ENCODE measurements at regions not wholly inside any gene's neighbourhood (a gene's known extent, or its start where the extent isn't known, plus 50 kb on each side); places are given as distances from the start of the nearest gene placed in this dataset.
"Not testable (repeated sequence)": the region's sequence is repeated elsewhere in the genome, so short reads cannot be mapped to it uniquely, and the experiment has no call there.

- ATAC-seq, result not testable (repeated sequence)
Measured at GRCh38 chr5:99404764-99405302, 476.0 kb upstream of the CHD1 start.

- not testable (repeated sequence) for ATAC-seq
Measured at GRCh38 chr5:99400571-99400970, 471.8 kb upstream of the CHD1 start.

- ATAC-seq, result no peak
Measured at GRCh38 chr5:99398976-99399375, 470.2 kb upstream of the CHD1 start.

- ATAC-seq, result no peak
Measured at GRCh38 chr5:99386406-99387077, 457.7 kb upstream of the CHD1 start.

- no peak for ATAC-seq
Measured at GRCh38 chr5:99379187-99379586, 450.4 kb upstream of the CHD1 start.

- no peak for ATAC-seq
Measured at GRCh38 chr5:99378443-99378842, 449.6 kb upstream of the CHD1 start.

GRCh38 chr5:99369797-99370593 is 441.2 kb upstream of the CHD1 start:
- ATAC-seq, result no peak

- no peak for ATAC-seq
Measured at GRCh38 chr5:99368726-99369125, 439.9 kb upstream of the CHD1 start.

- ATAC-seq, result no peak
Measured at GRCh38 chr5:99355881-99356280, 427.1 kb upstream of the CHD1 start.

DNA sequence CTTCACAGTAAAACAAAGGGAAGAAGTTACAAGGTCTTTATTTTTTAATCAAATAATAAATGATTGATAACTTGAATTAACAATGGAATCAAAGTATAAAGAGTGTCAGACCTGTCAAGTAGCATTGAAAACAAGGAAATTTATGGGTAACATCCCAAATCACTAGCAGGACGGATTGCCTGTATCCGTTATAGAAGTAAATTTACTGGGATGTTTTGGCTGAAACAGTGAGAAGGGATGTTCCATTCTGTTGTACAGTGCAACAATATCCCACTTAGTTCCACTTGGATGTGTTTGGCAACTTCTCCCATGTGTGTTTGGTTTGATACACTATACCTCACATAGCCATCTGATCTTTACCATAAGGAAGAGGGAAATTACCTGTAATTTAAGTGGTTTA is 421.0 kb upstream of the CHD1 start:
- no peak for ATAC-seq

DNA sequence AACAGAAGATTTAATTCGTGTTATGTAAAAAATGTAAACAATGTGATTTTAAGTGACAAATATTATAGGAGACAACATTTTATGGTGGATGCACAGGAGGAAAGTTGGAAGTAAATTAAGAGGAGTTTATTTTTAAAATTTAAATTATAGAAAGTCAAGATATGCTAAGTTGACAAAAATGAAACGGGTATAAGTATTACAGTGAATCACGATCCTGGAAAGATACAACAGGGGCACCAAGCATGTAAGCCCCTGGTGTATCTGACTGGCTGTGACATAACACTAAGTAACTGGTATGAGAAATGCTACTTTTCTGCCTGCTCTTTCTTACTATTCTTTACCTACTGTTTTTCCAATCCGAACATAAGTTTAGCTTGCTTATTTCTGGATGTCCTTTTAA is 419.8 kb upstream of the CHD1 start:
- no peak for ATAC-seq

- ATAC-seq, result not testable (repeated sequence)
Measured at GRCh38 chr5:99339758-99340157, 411.0 kb upstream of the CHD1 start.

- ATAC-seq, result no peak
Measured at GRCh38 chr5:99334936-99335335, 406.1 kb upstream of the CHD1 start.

- no peak for ATAC-seq
Measured at GRCh38 chr5:99331061-99331460, 402.3 kb upstream of the CHD1 start.

- no peak for ATAC-seq
Measured at GRCh38 chr5:99320436-99320835, 391.6 kb upstream of the CHD1 start.

DNA sequence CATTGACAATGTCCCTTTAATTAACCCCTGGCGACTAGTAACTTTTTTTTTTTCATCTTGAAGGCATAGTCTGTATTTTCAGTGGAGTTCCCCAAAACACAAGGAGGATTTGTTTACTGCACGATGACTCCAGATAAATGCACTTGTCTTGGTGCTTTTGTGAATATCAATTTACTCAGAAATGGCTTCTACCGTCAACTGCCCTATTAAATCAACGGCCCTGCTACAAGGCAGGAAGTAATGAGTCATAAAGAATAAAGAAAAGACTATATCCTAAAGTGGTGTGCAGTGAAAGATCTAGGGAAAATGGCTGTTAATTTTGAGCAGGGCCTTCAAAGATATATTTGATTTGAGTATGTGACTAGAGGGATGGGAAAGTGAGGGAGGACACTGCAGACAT is 388.3 kb upstream of the CHD1 start:
- ATAC-seq, result no peak

- no peak for ATAC-seq
Measured at GRCh38 chr5:99316484-99316883, 387.7 kb upstream of the CHD1 start.

DNA sequence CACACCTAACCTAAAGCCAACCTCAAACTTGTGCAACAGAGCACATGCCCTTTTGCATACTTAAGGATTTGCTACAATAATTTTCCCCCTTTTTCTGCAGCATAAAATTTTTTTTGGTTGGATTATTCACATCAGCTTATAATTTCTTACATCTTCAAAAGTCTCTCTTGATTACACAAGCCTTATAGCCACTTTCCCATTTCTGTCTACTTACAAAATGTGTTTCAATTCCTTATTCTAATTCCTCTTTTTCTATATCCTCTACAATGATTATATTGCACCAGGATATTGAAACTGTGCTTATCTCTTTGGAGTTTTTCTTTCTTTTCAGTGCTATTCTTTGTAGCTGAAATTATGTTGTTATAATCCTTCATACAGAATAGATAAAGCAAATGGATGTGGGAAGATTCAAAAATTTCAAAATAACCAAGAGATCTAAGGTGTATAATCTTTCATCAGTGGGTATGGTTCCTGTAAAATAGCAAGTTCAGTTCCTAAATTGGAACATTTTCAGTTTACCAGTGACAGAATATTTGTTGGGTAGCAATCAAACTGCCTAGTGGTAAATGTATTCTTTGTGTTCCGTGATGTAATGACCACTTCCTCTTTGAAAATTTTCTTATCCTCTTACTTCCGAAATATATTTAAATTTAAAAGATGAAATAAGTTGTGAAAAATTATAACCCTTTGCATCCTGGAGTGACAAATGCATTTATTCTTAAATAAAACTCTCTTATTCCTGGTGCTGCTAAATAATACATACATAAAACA is 386.8 kb upstream of the CHD1 start:
- no peak for ATAC-seq

- ATAC-seq, result no peak
Measured at GRCh38 chr5:99314721-99315120, 385.9 kb upstream of the CHD1 start.

DNA sequence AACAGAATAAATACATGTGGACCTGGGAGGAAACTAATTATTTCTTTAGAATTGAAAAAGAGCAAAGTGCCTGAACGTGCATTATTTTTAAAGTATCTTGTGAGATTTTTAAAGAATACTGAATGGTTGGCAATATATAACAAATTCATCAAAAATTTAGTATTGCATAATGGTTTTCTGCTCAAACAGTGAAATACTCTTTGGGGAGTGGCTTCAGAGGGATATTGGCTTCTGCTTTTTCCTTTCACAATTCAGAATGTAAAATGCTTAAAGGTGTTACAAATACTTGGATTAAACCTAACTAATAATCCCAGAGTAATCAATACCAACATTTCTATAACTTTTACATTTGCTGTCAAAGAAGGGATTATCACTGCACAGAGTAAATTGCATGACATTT is 379.3 kb upstream of the CHD1 start:
- ATAC-seq, result no peak

GRCh38 chr5:99305045-99305580 is 376.3 kb upstream of the CHD1 start:
- no peak for ATAC-seq

DNA sequence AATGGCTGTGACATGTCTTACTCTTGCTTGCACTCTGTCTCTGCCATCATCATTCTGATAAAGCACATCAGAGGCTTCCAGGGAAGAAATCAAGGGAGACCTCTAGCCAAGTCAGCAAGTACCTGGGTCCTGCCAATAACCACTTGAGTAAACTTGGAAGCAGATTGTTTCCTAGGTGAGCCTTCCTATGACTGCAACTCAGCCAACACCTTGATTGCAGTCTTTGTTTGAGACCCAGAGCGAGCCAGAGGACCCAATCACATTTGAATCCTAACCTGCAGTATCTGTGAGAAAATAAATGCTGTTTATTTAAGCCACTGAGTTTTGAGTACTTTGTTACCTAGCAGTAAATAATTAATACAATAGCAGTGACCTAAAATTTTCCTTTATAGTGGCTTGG is 356.8 kb upstream of the CHD1 start:
- no peak for ATAC-seq

DNA sequence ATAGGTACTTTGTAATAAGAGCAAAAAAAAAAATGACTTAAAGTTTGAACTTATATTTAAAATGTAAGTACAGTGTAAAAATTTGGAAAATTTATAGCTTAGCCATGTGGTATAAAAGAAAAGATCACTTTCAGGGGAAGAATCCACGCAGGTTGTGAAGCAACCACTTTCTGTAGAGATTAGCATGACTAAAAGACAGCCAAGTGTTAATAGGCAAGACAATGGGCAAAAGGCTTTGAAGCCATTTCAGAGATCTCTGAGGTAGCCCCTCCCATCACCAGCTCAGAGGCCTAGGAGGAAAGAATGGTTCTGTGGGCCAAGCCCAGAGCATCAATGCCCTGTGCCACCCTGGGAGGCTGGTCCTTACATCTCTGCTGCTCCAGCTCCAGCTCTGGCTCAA is 346.3 kb upstream of the CHD1 start:
- ATAC-seq, result no peak

All from activated CD4-positive, CD25-positive, alpha-beta regulatory T cell treated with anti-CD3 and anti-CD28 coated beads, Interleukin-2, amount 50 U/mL, for 24 hours (primary cell).